GM23248 (cell line): ENCODE measurements at regions not wholly inside any gene's neighbourhood (a gene's known extent, or its start where the extent isn't known, plus 50 kb on each side); places are given as distances from the start of the nearest gene placed in this dataset.

Source experiments
- EZH2 ChIP-seq: fragments of 200-600 bp; sonication (generic); IDR thresholded peaks from 2 replicates; pipeline ENCODE4 v1.6.1; 2018; ENCODE audit warnings: antibody characterized with exemption, mild to moderate bottlenecking; ENCODE audit not compliant: insufficient read depth, poor library complexity, severe bottlenecking
- EZH2phosphoT487 ChIP-seq: fragments of 200-600 bp; sonication (generic); IDR thresholded peaks from 2 replicates; pipeline ENCODE4 v1.6.1; 2018; ENCODE audit warnings: antibody characterized with exemption, moderate library complexity, mild to moderate bottlenecking, low read depth; ENCODE audit not compliant: insufficient read depth

GRCh38 chr10:129288999-129289584 is 177.9 kb upstream of the MGMT start:
- TF ChIP-seq EZH2 (no peak), EZH2phosphoT487 (no peak)
